Ishikawa (cell line): ENCODE measurements at regions not wholly inside any gene's neighbourhood (a gene's known extent, or its start where the extent isn't known, plus 50 kb on each side); places are given as distances from the start of the nearest gene placed in this dataset.

Experiments
- CREB1 ChIP-seq: IDR thresholded peaks from 2 replicates; pipeline ENCODE4 v1.6.1; 2012; ENCODE audit warnings: low read depth
- EGR1 ChIP-seq: IDR thresholded peaks from 2 replicates; pipeline ENCODE4 v1.6.1; 2012
- EP300 ChIP-seq: IDR thresholded peaks from 2 replicates; pipeline ENCODE4 v1.6.1; 2012; ENCODE audit warnings: borderline replicate concordance
- RAD21 ChIP-seq: IDR thresholded peaks from 2 replicates; pipeline ENCODE4 v1.6.1; 2012; ENCODE audit warnings: low read depth
- REST ChIP-seq: IDR thresholded peaks from 2 replicates; pipeline ENCODE4 v1.6.1; 2012; ENCODE audit warnings: low read depth, mild to moderate bottlenecking
- TAF1 ChIP-seq: IDR thresholded peaks from 2 replicates; pipeline ENCODE4 v1.6.1; 2012; ENCODE audit warnings: low read depth, mild to moderate bottlenecking
- YY1 ChIP-seq: IDR thresholded peaks from 2 replicates; pipeline ENCODE4 v1.6.1; 2012; ENCODE audit warnings: low read depth
- ZBTB7A ChIP-seq: IDR thresholded peaks from 2 replicates; pipeline ENCODE4 v1.6.1; 2012; ENCODE audit warnings: low read depth

GRCh38 chr3:59380146-59380545, 330.3 kb upstream of the CFAP20DC start:
- no peak for TF ChIP-seq YY1
- TF ChIP-seq TAF1, result no peak
- TF ChIP-seq REST, result no peak
- no peak for TF ChIP-seq EGR1
- no peak for TF ChIP-seq ZBTB7A
- no peak for TF ChIP-seq RAD21
- no peak for TF ChIP-seq EP300
- no peak for TF ChIP-seq CREB1
